IPS-20b (cell line): ENCODE measurements at regions not wholly inside any gene's neighbourhood (a gene's known extent, or its start where the extent isn't known, plus 50 kb on each side); places are given as distances from the start of the nearest gene placed in this dataset.

Source experiments
- H3K27ac ChIP-seq: one replicate; pipeline ENCODE4 v1.5.1; 2013; ENCODE audit warnings: low read length
- H3K27me3 ChIP-seq: 2 replicates; pipeline ENCODE4 v1.6.1; 2013; ENCODE audit warnings: mild to moderate bottlenecking, low read length, inconsistent platforms; ENCODE audit not compliant: insufficient read depth
- H3K36me3 ChIP-seq: 2 replicates; pipeline ENCODE4 v1.6.1; 2013; ENCODE audit warnings: low read depth, mild to moderate bottlenecking, inconsistent platforms, low read length, moderate library complexity; ENCODE audit not compliant: insufficient read depth
- H3K4me1 ChIP-seq: 2 replicates; pipeline ENCODE4 v1.6.1; 2013; ENCODE audit warnings: mild to moderate bottlenecking, control low read depth, inconsistent platforms, low read length, moderate library complexity; ENCODE audit not compliant: insufficient read depth
- H3K4me3 ChIP-seq: 2 replicates; pipeline ENCODE4 v1.5.1; 2013; ENCODE audit warnings: mild to moderate bottlenecking, low read length, inconsistent platforms
- H3K9ac ChIP-seq: 2 replicates; pipeline ENCODE4 v1.6.1; 2013; ENCODE audit warnings: low read depth, mild to moderate bottlenecking, inconsistent platforms, low read length, moderate library complexity
- H3K9me3 ChIP-seq: 2 replicates; pipeline ENCODE4 v1.6.1; 2013; ENCODE audit warnings: mild to moderate bottlenecking, low read depth, low read length, inconsistent platforms; ENCODE audit not compliant: insufficient read depth

DNA sequence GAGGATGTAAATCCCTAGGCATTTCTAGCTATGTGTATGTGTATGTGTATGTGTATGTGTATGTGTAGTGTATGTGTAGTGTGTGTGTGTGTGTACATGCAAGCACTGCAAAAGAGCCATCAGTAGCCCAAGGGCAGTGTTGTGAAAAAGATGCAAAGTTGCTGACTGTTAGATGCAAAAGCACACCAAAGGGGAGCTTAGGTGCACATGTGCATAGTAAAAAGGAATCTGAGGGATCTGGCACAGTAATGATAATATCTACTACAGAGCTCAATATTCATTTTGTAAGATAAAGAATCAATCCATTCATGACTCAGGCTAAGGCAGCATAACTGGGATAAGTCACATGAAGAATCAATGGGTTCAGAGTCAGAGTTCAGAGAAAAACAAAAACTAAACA lies 80.2 kb downstream of the TMEM47 start:
- H3K36me3 ChIP-seq, result no peaks in the 10 kb centered on the region
- H3K4me1 ChIP-seq, result peaks cover 3% of the 10 kb centered on the region
- no peak overlapping the region for H3K9ac ChIP-seq
- no peaks in the 10 kb centered on the region for H3K27me3 ChIP-seq
- no peaks in the 10 kb centered on the region for H3K9me3 ChIP-seq
- no peak overlapping the region for H3K4me3 ChIP-seq
- no peak overlapping the region for H3K27ac ChIP-seq

DNA sequence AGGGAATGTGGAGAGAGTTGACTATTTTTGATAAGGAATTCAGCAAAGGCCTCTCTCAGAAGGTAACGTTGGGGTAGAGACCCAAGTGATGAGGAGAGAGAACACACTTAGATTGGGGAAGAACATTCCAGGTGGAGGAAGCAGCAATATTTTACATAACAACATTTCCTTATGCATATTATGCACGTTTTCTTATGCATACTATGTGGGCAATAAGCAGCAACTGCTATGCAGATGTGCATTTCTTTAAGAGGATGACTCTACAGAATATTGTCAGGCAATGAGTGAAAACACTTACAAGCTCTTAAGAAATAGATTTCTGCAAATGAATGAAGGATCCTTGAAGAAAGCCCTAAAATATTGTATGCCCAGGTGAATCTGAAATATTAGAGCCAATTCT lies 91.1 kb downstream of the TMEM47 start:
- Histone ChIP-seq H3K36me3 (no peaks in the 10 kb centered on the region), H3K4me1 (peaks cover 16% of the 10 kb centered on the region; the same call in 1 of the 2 replicates), H3K4me3 (no peak overlapping the region), H3K27me3 (no peaks in the 10 kb centered on the region), H3K27ac (no peak overlapping the region), H3K9me3 (no peaks in the 10 kb centered on the region; the same call in 1 of the 2 replicates), H3K9ac (no peak overlapping the region)

DNA sequence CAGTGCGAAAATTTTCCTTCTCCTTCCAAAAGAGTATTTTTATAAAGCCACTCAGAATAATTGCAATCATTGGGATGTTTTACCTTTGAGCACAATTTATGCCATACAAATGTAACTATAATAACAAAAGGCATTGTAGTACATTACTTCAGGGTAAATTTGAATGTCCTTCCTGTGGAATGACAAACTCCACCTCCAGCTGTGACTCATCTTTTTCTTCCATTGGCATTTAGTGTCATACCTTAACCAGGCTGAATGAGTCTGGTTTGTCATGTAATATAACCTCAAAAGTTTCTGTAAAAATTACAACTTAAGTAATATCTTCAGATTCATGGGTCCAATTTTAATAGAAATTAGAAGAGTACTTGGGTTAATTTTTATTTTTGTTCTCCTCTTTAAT lies 93.3 kb downstream of the TMEM47 start:
- H3K36me3 ChIP-seq, result no peaks in the 10 kb centered on the region
- no peak overlapping the region for H3K4me3 ChIP-seq
- H3K9me3 ChIP-seq, result no peaks in the 10 kb centered on the region
- H3K27me3 ChIP-seq, result no peaks in the 10 kb centered on the region; the same call in 1 of the 2 replicates
- H3K27ac ChIP-seq, result no peak overlapping the region
- peaks cover 30% of the 10 kb centered on the region for H3K4me1 ChIP-seq
- H3K9ac ChIP-seq, result no peak overlapping the region

DNA sequence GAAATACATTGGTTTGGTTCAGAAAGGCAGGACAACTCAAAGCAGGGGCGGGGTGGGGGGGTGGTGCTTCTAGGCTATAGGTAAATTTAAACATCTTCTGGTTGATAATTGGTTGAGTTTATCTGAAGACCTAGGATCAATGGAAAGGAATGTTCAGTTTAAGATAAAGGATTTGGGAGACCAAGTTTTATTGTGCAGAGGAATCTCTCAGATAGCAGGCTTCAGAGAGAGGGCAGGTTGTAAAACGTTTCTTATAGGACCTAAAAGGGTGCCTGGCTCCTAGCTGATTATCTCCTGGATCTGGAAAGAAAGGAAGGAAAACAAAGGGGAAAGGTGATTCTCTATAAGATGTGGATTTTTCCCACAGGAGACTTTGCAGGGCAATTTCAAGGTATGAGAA lies 94.0 kb downstream of the TMEM47 start:
- H3K27ac ChIP-seq, result no peak overlapping the region
- no peak overlapping the region for H3K9ac ChIP-seq
- no peaks in the 10 kb centered on the region for H3K9me3 ChIP-seq
- H3K36me3 ChIP-seq, result no peaks in the 10 kb centered on the region
- peaks cover 38% of the 10 kb centered on the region for H3K4me1 ChIP-seq
- H3K4me3 ChIP-seq, result no peak overlapping the region; the same call in 1 of the 2 replicates
- H3K27me3 ChIP-seq, result no peaks in the 10 kb centered on the region; the same call in 1 of the 2 replicates

DNA sequence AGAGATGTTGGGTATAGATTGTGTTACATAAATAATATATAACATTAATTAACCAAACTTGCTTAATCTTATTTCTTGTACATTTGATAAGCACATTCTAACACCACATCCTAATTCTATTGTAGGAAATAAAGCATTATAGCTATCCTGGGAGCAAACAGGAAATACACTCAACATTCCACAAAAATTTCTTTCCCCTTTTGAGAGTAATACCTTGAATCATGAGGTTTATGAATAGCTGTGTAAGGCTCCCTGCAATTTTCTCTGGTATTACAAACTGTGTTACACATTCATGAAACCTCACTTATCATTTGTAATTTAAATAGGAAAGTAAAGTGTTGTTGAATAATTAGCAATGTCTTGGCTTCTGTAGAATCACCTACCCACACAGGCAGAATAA lies 95.1 kb downstream of the TMEM47 start:
- H3K4me3 ChIP-seq, result no peak overlapping the region
- peaks cover 39% of the 10 kb centered on the region for H3K4me1 ChIP-seq
- no peak overlapping the region for H3K27ac ChIP-seq
- no peak overlapping the region for H3K9ac ChIP-seq
- H3K36me3 ChIP-seq, result no peaks in the 10 kb centered on the region
- H3K27me3 ChIP-seq, result peaks cover 1% of the 10 kb centered on the region; the same call in 1 of the 2 replicates
- no peaks in the 10 kb centered on the region for H3K9me3 ChIP-seq

DNA sequence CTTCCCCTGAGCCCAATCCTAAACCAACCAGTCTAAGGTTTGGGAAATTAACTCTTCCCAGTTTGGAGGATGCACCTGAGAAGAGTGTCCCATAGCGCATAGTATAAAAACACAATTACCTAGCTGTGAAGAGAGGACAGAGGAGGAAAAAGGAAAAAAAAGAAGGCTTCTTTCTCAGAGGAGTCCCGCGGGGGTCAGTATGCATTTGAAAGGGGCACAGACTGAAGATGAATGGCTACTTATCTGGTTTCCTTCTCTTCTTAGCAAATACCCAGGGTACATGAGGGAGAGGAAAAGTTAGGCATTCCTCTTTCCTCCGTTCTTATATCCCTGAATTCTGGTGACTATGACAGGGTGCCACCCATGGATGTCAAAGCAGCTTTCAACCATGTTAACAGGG lies 96.9 kb downstream of the TMEM47 start:
- Histone ChIP-seq H3K9ac (no peak overlapping the region), H3K27ac (peak overlapping the region; percentile 30), H3K36me3 (no peaks in the 10 kb centered on the region), H3K9me3 (no peaks in the 10 kb centered on the region), H3K4me3 (no peak overlapping the region), H3K4me1 (peaks cover 36% of the 10 kb centered on the region), H3K27me3 (peaks cover 18% of the 10 kb centered on the region)

DNA sequence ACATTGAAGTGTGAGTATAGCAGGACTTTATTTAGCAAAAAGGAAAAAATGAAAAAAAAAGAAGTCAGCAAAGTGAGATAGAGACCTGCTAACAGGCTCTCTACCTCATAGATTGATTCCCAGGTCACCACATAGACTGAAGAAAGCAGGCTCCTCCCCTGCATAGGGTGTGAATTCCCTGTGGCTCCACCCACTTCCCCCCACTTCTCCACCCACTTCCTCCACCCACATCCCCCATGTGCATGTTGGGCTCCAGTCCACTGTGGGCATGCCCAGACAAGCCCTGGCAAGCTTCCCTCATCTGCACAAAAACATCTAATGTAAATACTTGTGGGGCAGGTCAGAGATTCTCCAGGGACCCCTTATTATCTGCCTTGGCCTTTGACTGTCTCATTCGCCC lies 97.8 kb downstream of the TMEM47 start:
- H3K9me3 ChIP-seq, result no peaks in the 10 kb centered on the region
- no peaks in the 10 kb centered on the region for H3K36me3 ChIP-seq
- H3K27me3 ChIP-seq, result peaks cover 18% of the 10 kb centered on the region
- H3K4me3 ChIP-seq, result no peak overlapping the region
- peak overlapping the region; percentile 46; the same call in 1 of the 2 replicates for H3K9ac ChIP-seq
- H3K4me1 ChIP-seq, result peaks cover 31% of the 10 kb centered on the region
- no peak overlapping the region for H3K27ac ChIP-seq

DNA sequence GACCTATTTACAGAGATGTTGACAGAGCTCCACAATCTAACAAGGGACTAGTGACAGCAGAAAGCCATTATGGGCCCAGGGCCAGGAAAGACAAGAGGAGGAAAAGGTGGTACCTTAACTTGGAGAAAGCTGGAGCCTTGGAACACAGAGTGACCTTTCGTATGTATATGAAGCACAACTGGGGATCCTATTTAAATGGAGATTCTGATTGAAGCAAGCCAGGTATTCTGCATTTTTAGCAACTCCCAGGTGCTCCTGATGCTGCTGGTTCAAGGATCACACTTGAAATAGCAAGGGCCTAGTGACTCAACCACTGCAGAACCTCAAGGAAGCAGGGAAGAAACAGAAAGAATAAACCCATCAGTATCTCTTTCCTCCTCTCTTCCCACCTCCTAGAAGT lies 99.4 kb downstream of the TMEM47 start:
- no peak overlapping the region for H3K27ac ChIP-seq
- no peaks in the 10 kb centered on the region for H3K36me3 ChIP-seq
- peaks cover 34% of the 10 kb centered on the region for H3K4me1 ChIP-seq
- H3K9ac ChIP-seq, result no peak overlapping the region
- no peaks in the 10 kb centered on the region for H3K9me3 ChIP-seq
- peak overlapping the region; percentile 50 for H3K4me3 ChIP-seq
- H3K27me3 ChIP-seq, result peaks cover 18% of the 10 kb centered on the region

DNA sequence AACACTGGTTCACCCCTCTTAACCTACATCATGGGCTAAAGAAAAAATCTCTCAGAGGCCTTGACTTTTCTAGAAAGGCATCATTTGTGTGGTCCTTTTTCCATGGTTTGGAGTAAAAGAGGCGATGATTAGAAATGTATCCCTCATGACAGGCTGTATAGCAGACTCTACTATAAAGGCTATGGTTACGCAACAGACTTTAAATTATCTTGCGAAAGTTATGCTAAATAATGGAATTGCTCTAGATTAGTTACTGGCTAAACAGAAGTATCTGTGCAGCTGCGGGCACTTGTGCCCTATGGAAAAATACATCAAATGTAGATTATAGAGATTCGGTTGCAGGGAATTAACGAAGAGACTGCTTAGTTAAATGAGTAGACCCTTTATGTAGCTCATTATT lies 101.6 kb downstream of the TMEM47 start:
- Histone ChIP-seq H3K9ac (no peak overlapping the region), H3K36me3 (no peaks in the 10 kb centered on the region), H3K27ac (no peak overlapping the region), H3K9me3 (no peaks in the 10 kb centered on the region), H3K4me3 (no peak overlapping the region), H3K4me1 (peaks cover 24% of the 10 kb centered on the region), H3K27me3 (peaks cover 18% of the 10 kb centered on the region)

DNA sequence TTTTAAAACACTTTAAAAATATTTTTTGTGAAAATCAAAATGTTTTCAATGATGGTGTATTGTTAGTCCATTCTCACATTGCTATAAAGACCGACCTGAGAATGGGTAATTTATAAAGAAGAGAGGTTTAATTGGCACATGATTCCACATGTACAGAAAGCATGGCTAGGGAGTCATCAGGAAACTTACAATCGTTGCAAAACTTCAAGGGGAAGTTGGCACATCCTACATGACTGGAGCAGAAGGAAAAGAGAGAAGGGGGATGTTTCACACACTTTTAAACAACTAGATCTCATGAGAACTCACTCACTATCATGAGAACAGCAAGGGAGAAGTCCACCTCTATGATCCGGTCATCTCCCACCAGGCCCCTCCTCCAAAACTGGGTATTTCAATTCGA lies 110.7 kb downstream of the TMEM47 start:
- Histone ChIP-seq H3K4me1 (no peaks in the 10 kb centered on the region; the same call in 1 of the 2 replicates), H3K9me3 (no peaks in the 10 kb centered on the region), H3K4me3 (no peak overlapping the region), H3K27me3 (no peaks in the 10 kb centered on the region), H3K27ac (no peak overlapping the region), H3K9ac (no peak overlapping the region), H3K36me3 (no peaks in the 10 kb centered on the region)

DNA sequence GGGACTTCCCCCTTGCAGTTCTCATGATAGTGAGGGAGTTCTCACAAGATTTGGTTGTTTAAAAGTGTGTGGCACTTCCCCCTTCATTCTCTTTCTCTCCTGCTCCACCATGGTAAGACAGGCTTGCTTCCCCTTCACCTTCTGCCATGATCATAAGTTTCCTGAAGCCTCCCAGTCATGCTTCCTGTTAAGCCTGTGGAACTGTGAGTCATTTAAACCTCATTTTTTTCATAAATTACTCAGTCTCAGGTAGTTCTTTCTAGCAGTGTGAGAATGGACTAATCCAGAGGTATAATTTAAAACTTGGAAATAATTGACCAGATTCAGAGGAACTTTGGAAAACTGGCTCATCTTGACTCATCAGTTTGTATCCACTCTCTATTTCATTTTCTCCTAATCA lies 129.0 kb downstream of the TMEM47 start:
- no peaks in the 10 kb centered on the region for H3K36me3 ChIP-seq
- H3K9ac ChIP-seq, result no peak overlapping the region
- H3K9me3 ChIP-seq, result no peaks in the 10 kb centered on the region
- H3K27ac ChIP-seq, result no peak overlapping the region
- H3K4me3 ChIP-seq, result no peak overlapping the region
- H3K27me3 ChIP-seq, result no peaks in the 10 kb centered on the region
- no peaks in the 10 kb centered on the region for H3K4me1 ChIP-seq

DNA sequence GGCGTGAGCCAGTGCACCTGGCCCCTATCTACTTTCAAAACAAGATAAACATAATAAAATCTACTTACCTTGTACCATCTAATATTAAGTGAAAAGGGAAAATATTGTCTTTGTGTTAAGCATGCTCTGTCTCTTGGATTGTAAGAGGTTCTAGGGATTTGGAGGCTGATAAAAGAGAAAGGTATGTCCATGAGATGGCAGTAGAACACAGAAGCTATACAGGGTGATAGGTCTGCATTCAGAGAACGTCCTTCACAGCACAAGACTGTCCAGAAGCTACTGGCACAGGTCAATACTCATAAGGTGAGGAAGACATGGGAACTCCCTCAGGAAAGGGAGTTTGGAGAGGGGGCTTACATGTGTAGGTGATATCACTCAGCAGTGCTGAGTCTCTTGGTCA lies 135.5 kb downstream of the TMEM47 start:
- H3K4me3 ChIP-seq, result no peak overlapping the region
- H3K4me1 ChIP-seq, result no peaks in the 10 kb centered on the region
- H3K27ac ChIP-seq, result no peak overlapping the region
- no peaks in the 10 kb centered on the region for H3K27me3 ChIP-seq
- no peak overlapping the region for H3K9ac ChIP-seq
- H3K36me3 ChIP-seq, result no peaks in the 10 kb centered on the region
- H3K9me3 ChIP-seq, result no peaks in the 10 kb centered on the region

DNA sequence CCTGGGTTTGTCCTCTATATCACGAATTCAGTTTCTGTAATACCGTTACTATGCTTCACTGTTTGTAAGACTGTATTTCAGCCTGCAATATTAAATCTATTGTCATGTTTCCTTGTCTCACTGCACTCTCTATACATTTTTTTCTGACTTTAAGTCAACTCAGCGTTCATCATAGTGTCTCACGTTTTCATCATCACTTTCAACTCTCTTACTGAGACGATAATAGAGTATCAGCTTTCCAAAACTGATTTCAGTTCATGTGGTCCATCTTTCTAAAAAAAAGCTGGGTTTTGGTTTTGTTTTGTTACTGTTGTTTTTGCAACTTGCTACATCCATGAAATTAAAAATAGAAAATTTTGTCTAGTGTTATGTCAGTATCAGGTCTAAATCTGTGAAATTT lies 147.7 kb downstream of the TMEM47 start:
- H3K27ac ChIP-seq, result no peak overlapping the region
- H3K36me3 ChIP-seq, result no peaks in the 10 kb centered on the region
- no peak overlapping the region for H3K9ac ChIP-seq
- H3K9me3 ChIP-seq, result no peaks in the 10 kb centered on the region
- H3K27me3 ChIP-seq, result no peaks in the 10 kb centered on the region
- H3K4me3 ChIP-seq, result no peak overlapping the region
- H3K4me1 ChIP-seq, result no peaks in the 10 kb centered on the region
